Fibroblast of mammary gland (primary cell): ENCODE measurements at regions not wholly inside any gene's neighbourhood (a gene's known extent, or its start where the extent isn't known, plus 50 kb on each side); places are given as distances from the start of the nearest gene placed in this dataset.
A peak's percentile ranks its signal among the peaks of the same experiment; 100 is the strongest.

ENCODE experiments used
- DNase-seq: peaks from one replicate; pipeline ENCODE4 v3.0.0-alpha.2; 2010; ENCODE audit warnings: low read depth
- H3K4me3 ChIP-seq: 2 replicates; pipeline ENCODE4 v1.5.1; 2011; ENCODE audit warnings: low read depth, mild to moderate bottlenecking, low read length, moderate library complexity; ENCODE audit not compliant: control insufficient read depth
- CTCF ChIP-seq: conservative IDR thresholded peaks from 2 replicates; pipeline ENCODE4 v1.5.1; 2011; ENCODE audit warnings: low read depth, low read length, inconsistent platforms; ENCODE audit not compliant: control insufficient read depth, insufficient read depth

- no peak for DNase-seq
- no peak for TF ChIP-seq CTCF
- no peak overlapping the region for H3K4me3 ChIP-seq
Measured at GRCh38 chr13:31036731-31037695, 104.6 kb downstream of the TEX26 start.

- no peak for TF ChIP-seq CTCF
- no peak overlapping the region for H3K4me3 ChIP-seq
- DNase-seq, result peak; percentile 57
Measured at GRCh38 chr13:31035185-31035965, 102.9 kb downstream of the TEX26 start.

GRCh38 chr13:31032528-31033113 is 100.2 kb downstream of the TEX26 start:
- H3K4me3 ChIP-seq, result no peak overlapping the region
- TF ChIP-seq CTCF, result no peak
- DNase-seq, result peak; percentile 17

GRCh38 chr13:31031482-31031881 is 99.0 kb downstream of the TEX26 start:
- no peak overlapping the region for H3K4me3 ChIP-seq
- TF ChIP-seq CTCF, result no peak
- DNase-seq, result no peak

- no peak for DNase-seq
- no peak for TF ChIP-seq CTCF
- H3K4me3 ChIP-seq, result no peak overlapping the region
Measured at GRCh38 chr13:31029102-31029501, 96.6 kb downstream of the TEX26 start.

- DNase-seq, result no peak
- TF ChIP-seq CTCF, result no peak
- H3K4me3 ChIP-seq, result no peak overlapping the region
Measured at GRCh38 chr13:31027136-31027535, 94.7 kb downstream of the TEX26 start.
